ENCODE measurements at regions not wholly inside any gene's neighbourhood (a gene's known extent, or its start where the extent isn't known, plus 50 kb on each side); places are given as distances from the start of the nearest gene placed in this dataset.

DNA sequence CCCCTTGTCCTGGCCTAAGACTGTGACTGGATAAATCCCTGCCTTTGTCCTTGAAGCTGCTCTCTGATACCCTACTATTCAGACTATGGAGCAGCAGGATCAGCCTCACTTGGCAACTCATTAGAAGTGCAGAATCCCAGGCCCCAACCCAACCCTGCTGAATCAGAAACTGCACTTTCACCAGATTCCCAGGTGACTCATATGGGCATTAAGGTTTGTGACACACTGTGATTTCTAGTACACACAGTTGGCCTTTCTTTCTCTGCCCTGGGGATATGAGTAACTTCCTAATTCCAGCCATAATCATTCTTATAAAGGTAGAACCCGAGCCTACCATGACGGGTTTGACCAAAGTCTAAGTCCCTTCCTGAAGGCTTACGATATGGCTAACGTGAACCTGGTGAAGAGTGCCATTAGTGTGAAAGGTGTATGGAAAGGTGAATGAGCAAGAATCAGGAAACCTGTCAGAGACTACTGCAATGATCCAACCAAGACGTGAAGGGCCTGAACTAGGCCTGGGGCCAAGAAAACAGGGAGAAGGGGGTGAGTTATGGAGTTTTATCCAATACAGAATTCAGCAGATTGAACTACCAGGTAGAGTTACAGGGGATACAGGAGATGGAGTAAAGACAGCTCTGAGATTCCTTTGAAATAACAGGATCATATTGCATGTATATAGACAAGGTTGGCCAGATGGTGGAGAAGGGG lies 533.0 kb downstream of the BNC2 start:
- DNase-seq (ENCODE audit: low read depth in 3 of 3): no peak

- no peak for DNase-seq (ENCODE audit: low read depth in 3 of 3)
Measured at GRCh38 chr9:16341177-16341576, 529.3 kb downstream of the BNC2 start.

DNA sequence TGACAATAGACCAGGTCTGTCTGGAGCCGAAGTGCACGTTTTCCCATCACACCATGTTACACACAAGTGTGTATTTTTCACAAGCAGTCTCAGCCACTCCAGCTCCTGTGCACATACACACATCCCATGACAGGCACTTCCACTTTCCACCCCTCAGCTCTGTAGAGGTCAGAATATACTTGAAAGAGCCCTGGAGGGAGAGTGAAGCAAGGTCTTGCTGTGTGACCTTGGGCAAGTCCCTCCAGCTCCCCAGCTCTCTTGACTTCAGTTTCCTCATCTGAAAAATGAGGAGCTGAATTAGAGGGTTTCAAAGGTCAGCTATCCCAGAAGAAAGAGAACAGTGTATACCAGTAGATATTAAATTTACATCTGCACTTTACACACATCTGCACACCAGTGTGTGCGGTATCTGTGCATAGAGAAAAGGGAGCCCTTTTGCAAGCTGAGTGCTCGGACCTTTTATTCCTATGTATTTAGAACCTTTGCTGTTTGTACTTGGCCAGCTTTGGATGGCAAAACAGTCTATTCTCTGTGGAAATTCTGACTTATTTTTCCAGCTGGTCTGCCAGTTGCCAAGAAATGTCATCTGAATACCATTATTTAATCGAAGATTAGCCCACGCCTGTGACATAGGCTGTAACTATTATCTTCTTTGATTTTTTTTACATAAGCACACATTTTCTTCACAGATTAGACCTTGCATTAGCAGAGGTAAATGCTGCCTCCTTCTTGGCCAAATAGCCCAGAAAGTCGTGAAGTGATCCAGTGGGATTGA lies 528.0 kb downstream of the BNC2 start:
- DNase-seq (ENCODE audit: low read depth in 3 of 3): no peak

- no peak for DNase-seq (ENCODE audit: low read depth in 3 of 3)
Measured at GRCh38 chr9:16343249-16344237, 526.9 kb downstream of the BNC2 start.

GRCh38 chr9:16344343-16344742 lies 526.1 kb downstream of the BNC2 start:
- DNase-seq (ENCODE audit: low read depth in 3 of 3): no peak

GRCh38 chr9:16345902-16346301 lies 524.6 kb downstream of the BNC2 start:
- DNase-seq (ENCODE audit: low read depth in 3 of 3): no peak

DNA sequence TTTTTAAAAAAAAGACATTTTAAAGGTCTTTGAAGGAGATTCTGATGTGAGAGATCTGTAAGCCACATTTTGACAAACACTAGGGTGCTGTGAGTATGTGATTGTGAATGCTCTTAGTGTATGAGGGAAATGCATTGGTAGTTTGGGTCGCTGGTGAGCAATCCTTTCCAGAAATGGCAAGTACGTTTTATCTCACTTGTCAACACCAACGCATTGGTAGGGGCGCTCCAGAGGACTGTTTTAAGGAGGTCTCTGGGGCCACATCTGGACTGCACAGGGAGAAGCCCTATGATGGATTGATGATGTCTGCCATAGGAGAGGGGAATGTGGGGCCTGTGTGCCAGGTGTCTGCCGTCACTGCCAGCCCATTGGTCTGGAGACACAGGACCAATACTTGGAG lies 522.6 kb downstream of the BNC2 start:
- no peak for DNase-seq (ENCODE audit: low read depth in 3 of 3)

- no peak for DNase-seq (ENCODE audit: low read depth in 3 of 3)
Measured at GRCh38 chr9:16348531-16348930, 521.9 kb downstream of the BNC2 start.

DNA sequence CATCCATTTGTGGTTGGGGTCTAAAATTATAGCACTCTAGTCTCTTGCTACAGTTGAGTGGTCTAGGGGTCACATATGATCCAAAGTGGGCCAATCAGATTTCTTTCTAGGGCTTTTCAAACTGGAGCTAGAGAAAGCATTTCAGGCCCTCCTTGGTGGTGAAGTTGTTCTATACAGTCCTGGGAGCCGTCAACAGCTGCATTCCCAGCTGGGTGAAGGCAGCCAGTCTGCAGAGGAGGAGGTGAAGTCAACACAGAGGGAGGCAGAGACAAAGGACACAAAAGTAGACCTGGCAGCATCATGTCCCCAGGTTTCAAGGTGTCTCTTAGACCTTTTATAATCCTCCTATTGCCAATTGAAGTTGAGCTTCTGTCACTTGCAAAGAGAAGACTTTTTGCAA lies 518.2 kb downstream of the BNC2 start:
- no peak for DNase-seq (ENCODE audit: low read depth in 3 of 3)

- no peak for DNase-seq (ENCODE audit: low read depth in 3 of 3)
Measured at GRCh38 chr9:16352791-16353401, 517.6 kb downstream of the BNC2 start.

GRCh38 chr9:16356196-16356765 lies 514.2 kb downstream of the BNC2 start:
- DNase-seq (ENCODE audit: low read depth in 3 of 3): no peak

DNA sequence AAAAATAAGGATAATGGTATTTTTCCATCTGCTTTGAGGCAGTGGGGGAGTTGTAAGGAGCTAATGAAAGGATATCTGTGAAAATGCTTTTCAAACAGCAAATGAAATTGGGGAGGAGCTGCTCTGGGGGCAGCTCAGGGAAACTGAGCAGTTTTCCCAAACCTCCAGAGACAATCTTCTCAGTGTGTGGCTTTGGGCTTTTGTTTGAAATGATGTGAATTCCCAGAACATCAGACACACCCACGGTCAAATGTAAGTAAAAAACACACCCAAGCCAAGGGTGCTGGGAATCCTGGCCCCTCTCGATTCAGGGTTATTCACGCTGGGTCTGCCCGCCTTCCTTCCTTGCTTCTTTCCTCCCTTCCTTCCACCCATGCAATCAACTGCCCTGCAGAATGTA lies 512.6 kb downstream of the BNC2 start:
- no peak for DNase-seq (ENCODE audit: low read depth in 3 of 3)

DNA sequence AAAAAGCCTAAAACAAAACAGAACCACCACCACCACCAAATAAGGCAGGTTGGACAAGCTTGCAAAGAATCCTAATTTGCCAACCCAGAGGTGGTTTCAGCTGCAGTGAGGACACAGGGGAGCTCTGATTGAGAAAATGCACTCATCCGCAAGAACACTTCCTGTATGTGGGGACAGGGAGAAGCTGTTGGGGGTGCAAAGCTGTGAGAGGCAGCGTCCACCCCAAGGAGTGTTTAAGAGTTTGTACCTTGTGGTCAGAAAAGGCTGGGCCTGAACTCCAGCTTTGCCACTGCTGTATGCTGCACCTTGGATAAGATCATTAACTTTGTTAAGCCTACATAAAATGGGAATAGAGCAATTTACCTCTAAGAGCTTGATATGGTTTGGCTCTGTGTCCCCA lies 511.7 kb downstream of the BNC2 start:
- no peak for DNase-seq (ENCODE audit: low read depth in 3 of 3)

Data from stimulated activated CD4-positive, alpha-beta T cell treated with anti-CD3 and anti-CD28 coated beads, TNF-alpha, amount 100 ng/mL, for 48 hours (primary cell).